Stimulated activated CD4-positive, alpha-beta T cell treated with anti-CD3 and anti-CD28 coated beads, Interleukin-12 subunit alpha, Interleukin-12 subunit beta, amount 100 ng/mL, for 24 hours (primary cell): ENCODE measurements at regions not wholly inside any gene's neighbourhood (a gene's known extent, or its start where the extent isn't known, plus 50 kb on each side); places are given as distances from the start of the nearest gene placed in this dataset.
"Not testable (repeated sequence)": the region's sequence is repeated elsewhere in the genome, so short reads cannot be mapped to it uniquely, and the experiment has no call there.

Source experiments
- DNase-seq, 2 experiments: peaks; one replicate each; pipeline ENCODE4 v3.0.0-alpha.2; 2020; ENCODE audit warnings: low read depth in 2 of 2

DNA sequence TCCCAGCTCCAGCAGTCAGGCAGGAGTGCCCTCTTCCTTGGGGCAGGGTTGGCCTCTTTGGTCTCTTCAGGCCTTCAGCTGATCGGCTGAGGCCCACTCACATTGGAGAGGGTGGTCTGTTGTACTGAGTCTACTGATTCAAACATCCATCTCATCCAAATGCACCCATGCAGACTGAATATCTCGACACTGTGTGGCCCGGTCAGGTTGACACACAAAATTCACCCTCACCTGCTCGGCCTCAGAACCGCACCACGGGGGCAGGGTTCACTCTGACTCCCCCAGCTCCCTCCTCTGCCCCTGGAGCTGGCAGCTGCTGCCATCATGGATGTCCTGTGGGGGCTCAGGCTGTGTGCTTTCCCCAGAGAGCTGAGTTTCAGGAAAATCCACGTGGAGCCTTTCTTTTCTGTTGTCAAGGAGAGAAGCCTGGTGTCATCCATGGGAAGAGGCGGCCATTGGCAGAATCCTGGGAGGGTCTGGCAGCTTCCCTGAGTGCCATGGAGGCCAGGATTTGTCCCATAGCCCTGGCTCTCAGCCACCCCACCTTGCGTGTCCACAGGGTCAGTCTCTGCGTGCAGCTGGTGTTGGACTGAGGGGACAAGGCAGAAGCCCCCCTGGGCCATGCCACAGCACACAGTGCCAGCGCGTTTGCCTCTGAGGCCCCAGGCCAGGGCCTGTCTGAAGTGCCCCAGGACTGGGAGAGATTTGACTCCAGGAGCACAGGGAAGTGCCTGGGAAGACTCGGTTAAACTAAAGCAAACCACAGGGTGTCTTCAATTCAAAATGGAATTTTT is 114.1 kb downstream of the ERMARD start:
- DNase-seq: no peak

DNA sequence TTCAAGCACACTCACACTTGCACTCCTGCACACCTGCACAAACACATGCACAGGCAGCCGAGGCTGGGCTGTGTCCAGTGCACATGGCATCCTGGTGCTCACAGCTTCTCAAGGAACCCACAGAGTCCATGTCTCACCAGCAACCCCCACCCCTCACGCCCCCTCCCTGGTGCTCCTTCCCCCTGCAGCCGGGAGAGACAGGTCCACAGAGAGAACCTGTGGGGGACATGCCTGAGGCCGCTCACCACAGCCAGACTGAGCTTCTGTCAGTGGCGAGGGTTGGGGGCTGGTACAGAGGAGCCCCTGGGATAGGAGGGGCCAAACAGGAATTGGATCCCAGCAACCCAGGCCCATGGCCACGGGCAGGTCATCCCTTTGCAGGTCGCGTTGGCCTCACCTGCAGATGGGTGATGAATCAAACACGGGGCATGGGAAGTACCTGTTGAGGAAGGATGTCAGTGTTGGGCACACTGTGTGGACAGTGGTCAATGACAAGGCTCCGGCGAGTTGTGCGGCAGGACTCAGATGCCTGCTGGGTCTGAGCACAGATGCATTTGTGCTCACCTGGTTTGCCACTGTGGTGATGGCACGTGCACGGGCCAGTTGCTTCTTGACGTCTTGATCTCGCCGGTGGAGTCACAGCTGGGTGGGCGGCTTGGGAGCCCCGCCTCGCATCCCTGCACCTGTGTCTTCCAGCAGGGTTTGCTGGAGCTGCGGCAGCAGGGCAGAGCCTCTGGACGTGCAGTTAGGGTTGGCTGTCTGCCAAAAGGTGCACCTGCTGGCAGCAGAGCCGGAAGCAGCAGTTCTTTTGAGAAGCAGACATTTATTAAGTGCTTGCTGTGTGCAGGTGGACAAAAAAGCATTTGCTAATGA is 113.0 kb downstream of the ERMARD start:
- DNase-seq: no peak

DNA sequence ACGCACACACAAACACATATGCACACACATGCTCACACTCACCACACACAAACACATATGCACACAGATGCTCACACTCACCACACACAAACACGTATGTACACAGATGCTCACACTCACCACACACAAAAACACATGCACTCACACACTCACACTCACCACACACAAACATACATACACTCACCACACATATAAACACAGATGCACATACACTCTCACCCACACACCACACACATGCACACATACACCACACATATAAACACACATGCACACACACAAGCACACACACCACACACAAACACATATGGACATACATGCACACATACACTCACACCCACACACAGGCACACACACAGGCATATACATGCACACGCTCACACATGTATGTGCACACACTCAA is 112.3 kb downstream of the ERMARD start:
- no peak for DNase-seq

DNA sequence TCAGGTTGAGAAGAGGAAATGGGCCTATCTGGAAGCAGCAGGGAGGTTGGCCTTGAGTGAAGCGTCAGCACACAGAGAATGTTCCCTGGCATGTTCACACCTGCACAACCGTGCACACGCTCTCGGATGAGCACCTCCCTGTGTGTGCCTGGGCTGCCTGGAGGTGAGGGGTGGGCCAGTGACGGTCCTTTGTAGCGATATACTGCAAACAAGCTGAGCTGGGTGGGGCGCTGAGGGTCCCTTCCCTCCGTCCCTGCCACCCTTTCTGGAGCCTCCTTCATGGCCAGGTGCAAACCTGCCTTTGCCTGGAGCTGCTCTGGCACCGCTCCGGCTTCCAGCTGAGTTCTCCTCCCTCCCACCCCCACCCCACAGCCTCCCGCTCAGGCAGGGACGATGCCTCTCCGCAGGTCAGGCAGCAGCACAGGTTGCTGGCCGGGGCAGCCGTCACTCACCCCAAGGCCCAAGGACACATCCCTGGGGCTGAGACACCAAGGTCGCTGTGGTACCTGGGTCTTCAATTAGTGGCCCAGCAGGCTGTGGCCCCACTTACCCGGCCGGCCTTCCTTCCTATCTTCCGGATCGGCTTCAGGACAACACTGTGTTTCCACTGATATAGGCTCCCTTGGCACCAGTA is 111.6 kb downstream of the ERMARD start:
- no peak for DNase-seq

DNA sequence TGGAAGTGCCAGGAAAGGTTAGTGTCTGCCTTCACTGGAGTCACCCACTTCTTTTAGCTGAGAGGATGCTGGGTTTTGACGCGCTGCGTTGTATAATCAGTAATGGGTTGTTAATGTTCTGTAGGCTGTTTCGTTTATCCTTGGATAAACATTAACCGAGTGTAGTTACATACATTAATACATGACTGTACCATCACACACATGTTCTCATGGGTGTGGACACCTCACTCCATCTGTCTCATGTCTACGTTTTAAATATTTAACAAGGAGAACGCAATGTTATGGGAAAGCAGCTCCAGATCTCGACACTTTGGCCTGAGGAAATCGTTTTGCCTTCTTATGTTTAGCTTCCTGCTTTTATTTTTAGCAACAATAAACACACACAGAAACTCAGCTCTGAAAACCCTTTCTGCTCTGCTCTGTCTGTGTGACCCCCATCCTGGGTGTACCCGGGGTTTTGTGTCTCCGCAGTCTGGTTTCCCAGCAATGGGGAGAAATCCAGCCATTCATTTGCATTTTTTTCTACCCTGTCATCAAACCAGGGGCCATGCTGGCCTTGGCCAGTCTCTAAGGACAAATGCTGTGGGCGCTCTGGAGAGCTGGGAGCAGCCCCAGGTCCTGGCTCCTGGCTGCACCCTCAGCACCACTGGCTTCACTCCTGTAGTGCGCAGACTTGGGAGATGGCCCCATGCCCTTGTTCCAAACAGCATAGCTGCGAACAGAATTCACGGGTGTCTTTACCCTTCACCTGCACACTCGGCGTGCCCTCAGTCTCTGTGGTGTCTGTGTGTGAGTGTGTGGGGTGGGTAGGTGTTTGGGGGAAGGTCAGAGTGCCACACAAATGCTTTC is 110.8 kb downstream of the ERMARD start:
- DNase-seq: no peak

DNA sequence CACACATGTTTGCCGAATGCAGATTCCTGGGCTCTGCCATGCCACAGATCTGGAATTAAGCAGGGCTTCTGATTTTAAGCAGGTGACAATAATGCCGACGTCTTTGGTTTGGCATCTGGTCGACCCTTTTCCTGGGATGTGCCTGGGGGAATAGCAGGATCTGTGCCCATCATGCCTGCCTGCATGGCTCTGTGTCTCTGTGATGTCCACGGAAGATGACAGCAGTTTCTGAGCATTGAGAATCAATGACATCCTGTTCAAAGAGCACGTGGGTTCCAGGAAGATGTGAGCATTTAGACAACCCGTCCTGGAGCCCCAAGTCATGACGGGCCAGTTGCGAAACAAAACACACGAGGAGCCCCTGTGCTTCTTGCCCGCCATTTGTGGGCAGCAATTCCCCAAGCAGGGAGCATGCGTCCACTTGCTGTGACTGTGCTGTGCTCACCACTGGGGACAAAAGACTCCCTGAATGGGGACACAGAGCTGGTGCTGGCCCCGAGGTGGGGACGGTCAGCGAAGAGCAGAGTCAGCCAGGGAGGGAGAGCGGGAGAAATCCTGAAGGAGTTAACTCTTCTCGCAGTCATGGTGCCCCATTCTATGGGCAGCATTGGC is 110.1 kb downstream of the ERMARD start:
- no peak for DNase-seq

DNA sequence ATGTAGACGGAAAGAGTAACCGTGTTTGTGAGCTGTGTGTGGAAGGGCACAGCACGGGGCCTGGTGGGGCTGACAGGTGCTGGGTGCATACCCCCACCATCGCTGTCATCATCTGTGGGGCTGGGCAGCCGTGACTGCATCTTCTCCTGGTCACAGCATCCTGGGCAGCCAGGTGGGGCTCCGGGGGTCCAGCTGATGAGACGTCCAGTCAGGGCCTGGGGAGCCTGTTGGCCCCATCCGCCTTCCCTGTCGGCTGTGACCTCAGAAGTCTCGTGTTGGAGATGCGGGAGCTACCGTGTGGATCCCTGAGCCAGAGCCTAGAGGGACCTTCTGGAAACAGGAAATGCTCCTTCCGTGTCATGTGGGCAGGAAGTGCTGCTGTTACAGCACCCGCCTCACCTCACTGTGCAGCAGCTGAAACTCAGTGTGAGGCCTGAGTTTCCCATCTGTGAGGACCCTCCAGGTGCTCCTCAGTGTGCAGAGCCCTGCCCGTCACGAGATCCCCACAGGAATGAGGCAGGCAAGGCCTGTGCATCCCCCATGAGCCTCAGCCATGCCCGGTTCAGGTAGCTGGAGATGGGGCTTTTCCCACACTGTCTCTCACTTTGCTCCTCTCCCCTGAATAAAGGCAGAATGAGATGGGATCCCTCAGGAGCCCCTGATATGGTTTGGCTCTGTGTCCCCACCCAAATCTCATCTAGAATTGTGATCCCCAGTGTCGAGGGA is 108.7 kb downstream of the ERMARD start:
- no peak for DNase-seq

DNA sequence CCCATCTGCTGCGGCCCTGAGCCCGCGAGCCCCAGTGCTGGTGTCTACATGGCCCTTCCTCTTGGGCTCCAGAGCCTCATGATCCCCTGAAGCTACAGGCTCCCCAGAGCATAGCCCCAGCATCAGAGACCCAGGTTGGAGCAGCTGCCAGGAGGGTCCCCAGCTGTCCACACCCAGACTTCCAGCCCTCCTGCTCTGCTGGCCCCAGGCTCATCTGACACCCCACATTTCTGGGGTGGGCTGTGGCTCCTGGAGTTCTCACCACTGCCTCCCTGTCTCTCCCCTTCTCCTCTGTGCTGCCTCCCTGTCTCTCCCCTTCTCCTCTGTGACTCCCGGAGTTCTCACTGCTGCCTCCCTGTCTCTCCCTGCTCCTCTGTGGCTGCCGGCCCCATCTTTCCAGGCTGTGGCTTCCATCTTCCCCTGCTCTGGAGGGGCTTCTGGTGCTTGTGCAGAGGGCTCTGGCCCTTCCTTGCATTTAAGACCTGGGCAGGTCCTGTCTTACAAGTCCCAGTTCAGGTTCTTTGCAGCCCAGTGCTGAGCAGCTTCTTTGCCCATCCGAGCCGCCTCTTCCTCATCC is 108.1 kb downstream of the ERMARD start:
- no peak for DNase-seq

DNA sequence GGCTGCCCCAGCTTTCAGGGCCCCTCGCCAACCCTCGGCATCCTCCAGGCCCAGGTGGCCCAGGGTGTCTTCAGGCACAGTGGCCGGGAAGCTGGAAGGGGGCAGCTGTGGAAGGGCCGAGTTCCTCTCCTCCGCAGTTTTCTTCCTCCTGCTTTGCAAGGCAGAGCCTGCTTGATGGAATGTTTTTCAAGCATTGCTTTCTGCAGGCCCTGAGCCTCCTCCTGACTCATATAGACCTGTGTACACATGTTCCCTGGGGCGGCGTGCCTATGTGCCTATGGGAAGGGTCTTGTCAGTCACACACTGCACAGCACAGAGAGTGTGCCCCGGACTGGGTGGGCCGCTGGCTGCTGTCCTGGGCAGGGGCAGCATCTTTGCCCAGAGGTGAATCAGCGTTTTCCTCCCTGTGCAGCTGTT is 107.5 kb downstream of the ERMARD start:
- no peak for DNase-seq

DNA sequence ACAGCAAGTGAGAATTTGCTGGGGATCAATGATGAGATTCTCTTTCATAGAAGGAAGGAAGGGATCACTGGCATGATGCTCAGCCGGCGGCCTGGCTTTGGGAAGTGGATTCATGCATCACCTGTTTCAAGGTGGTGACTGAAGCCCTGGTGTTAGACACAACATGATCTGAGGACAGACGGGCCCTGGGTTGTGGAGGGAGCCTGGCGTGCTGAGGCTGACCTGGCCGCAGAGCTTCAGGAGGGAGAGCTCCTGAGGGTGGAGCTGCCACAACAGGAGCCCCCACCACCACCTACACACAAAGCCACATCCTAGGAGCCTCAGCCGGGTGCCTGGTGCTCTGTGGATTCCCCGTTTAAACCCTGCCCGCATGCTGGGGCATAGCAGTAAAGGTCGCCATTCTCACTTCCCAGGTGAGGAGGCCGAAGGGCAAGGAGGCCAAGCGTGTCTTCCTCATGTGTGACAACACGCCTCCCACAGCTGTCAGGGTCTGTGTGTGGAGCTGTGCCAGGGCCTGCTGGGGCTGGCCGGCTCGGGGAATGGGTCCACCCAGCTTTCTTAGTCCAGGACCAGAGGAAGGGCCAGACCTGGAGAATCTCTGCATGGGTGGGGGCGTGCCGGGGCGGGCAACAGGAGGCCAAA is 107.0 kb downstream of the ERMARD start:
- no peak for DNase-seq

DNA sequence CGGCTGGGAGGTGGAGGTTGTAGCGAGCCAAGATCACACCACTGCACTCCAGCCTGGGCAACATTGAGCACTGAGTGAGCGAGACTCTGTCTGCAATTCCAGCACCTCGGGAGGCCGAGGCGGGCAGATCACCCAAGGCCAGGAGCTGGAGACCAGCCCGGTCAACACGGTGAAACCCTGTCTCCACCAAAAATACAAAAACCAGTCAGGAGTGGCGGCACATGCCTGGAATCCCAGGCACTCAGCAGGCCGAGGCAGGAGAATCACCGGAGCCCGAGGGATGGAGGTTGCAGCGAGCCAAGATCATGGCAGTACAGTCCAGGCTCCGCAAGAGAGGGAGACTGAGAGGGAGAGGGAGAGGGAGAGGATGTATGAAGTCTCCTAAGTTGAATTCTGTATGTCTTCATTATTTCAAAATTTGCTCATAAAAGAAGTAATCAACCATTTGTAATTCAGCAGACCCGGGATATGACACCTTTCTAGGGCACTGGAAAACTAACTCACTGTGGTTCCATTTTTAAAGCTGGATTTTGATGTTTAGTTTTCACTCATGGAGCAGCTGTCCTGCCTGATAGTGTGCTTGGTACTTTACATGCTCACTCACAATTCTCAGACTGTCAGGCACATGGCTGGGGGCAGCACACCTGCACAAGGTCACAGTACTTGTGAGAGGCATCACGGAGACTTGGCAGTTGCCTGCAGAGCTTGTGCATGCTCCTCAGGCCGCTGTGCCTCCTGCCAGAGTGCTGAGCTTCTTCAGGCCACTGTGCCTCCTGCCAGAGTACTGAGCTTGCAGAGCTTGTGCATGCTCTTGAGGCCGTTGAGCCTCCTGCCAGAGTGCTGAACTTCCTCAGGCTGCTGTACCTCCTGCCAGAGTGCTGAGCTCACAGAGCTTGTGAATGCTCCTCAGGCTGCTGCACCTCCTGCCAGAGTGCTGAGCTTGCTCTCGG is 106.2 kb downstream of the ERMARD start:
- DNase-seq: no peak

DNA sequence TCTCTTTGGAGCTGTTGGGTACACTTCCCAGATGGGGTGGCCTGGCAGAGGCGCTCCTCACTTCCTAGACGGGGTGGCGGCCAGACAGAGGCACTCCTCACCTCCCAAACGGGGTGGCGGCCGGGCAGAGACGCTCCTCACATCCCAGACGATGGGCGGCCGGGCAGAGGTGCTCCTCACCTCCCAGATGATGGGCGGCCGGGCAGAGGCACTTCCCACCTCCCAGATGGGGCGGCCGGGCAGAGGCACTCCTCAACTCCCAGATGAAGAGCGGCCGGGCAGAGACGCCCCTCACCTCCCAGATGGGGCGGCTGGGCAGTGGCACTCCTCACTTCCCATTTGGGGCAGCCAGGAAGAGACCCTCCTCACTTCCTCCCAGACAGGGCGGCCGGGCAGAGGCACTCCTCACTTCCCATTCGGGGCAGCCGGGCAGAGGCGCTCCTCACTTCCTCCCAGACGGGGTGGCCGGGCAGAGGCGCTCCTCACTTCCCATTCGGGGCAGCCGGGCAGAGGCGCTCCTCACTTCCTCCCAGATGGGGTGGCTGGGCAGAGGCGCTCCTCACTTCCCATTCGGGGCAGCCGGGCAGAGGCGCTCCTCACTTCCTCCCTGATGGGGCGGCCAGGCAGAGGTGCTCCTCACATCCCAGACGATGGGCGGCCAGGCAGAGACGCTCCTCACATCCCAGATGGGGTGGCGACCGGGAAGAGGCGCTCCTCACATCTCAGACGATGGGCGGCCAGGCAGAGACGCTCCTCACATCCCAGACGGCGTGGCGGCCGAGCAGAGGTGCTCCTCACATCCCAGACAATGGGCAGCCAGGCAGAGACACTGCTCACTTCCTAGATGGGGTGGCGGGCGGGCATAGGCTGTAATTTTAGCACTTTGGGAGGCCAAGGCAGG is 105.3 kb downstream of the ERMARD start:
- not testable (repeated sequence) for DNase-seq

DNA sequence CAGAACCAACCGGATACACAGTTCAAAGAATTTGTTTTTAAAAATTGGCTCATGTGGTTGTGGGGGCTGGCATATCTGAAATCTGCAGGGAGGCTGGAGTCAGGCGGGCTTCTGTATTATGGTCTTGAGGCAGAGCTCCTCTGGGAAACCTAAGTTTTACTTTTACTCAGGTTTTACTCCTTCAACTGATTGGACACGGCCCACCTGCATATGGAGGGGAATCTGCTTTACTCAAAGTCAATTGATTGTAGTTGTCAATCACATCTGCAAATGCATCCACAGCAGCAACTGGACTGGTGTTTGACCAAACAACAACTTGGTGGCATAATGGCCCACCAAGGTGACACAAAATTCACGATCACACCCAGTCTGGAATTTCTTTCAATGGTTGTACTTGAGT is 103.4 kb downstream of the ERMARD start:
- no peak for DNase-seq

DNA sequence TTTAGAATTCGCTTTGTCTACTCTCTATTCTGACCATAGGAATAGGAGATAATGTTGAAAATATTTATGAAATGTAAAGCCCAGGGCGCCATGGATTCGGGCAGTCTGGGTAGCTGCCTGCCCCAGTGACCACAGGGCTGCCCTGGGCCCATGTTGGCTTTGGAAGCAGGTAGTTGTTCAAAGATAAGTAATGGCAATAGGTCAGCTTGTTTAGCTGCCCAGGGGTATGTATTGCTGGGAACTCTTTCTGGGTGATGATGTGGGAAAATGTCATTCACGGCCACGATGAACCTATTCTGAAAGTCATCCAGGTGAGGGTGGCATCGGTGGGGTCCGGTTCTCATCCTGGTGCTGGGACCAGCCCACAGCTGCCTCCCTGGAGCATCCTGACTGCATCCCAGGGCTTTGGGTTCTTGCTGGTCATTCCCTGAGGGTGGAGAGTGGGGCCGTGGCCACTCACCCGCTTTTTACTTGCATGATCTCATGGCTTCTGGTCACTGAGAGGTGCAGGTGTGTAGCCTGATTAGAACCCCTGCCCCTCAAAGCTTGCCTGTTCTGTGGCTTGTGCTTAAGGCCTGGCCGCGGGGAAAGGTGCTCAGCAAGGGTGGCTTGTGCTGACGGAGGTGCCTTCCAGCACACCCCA is 102.8 kb downstream of the ERMARD start:
- no peak for DNase-seq

DNA sequence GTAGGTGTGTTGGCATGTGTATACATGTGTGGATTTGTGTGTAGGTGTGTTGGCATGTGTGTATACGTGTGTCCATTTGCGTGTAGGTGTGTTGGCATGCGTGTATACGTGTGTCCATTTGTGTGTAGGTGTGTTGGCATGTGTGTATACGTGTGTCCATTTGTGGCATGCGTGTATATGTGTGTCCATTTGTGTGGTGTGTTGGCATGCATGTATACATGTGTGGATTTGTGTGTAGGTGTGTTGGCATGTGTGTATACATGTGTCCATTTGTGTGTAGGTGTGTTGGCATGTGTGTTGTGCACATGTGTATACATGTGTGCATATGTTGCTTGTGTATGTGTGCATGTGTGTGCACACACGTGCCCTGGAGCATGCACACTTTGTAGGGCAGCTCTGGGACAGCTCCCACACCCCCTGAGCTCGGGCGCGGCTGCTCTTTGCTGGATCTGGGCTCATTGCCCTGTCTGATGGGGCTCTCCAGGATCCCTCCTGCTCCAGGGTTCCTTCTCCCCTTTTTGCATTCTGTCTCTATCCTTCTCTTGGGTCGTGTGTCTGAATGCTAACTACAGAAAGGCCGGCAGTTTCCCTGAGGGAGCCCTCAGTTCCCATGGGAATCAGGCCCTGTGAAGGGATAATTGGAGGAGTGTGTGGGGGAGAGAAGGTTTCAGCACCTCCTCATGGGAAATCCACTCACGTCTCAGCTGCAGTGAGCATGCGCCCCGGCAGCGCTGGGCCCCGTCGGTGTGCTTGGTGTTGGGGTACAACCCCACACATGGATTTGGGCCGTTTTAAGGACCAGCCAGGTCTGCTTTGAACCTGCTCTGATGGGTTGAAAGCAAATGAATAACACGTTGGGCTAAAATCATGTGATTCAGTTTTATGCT is 102.0 kb downstream of the ERMARD start:
- DNase-seq: no peak
